SK-N-MC (cell line): ENCODE measurements at regions not wholly inside any gene's neighbourhood (a gene's known extent, or its start where the extent isn't known, plus 50 kb on each side); places are given as distances from the start of the nearest gene placed in this dataset.

Source experiments
- DNase-seq: peaks from one replicate; pipeline ENCODE4 v3.0.0-alpha.2; 2011; ENCODE audit warnings: low read depth, low spot score
- H3K27ac ChIP-seq: fragments of 200-600 bp; sonication (generic); 2 replicates; pipeline ENCODE4 v1.5.1; 2016; ENCODE audit warnings: mixed run types
- H3K36me3 ChIP-seq: fragments of 200-600 bp; sonication (generic); 2 replicates; pipeline ENCODE4 v1.6.1; 2017; ENCODE audit warnings: antibody characterized with exemption, low read length, mixed read lengths; ENCODE audit not compliant: insufficient read depth
- H3K4me3 ChIP-seq: fragments of 200-600 bp; sonication (generic); 2 replicates; pipeline ENCODE4 v1.5.1; 2016
- H3K9ac ChIP-seq: fragments of 200-600 bp; sonication (generic); 2 replicates; pipeline ENCODE4 v1.8.0; 2017; ENCODE audit warnings: mixed run types, mixed read lengths; ENCODE audit not compliant: insufficient read length
- H3K9me3 ChIP-seq: fragments of 200-600 bp; sonication (generic); 2 replicates; pipeline ENCODE4 v1.6.1; 2017; ENCODE audit warnings: low read depth, mild to moderate bottlenecking, antibody characterized with exemption, low read length, moderate library complexity, mixed read lengths
- EZH2 ChIP-seq: fragments of 200-600 bp; sonication (generic); IDR thresholded peaks from one replicate; pipeline ENCODE4 v1.6.1; 2017; ENCODE audit warnings: antibody characterized with exemption
- FOXP2 ChIP-seq: optimal IDR thresholded peaks from 2 replicates; pipeline ENCODE3; 2011; ENCODE audit warnings: mild to moderate bottlenecking, moderate library complexity; ENCODE audit not compliant: insufficient read depth; ENCODE audit errors: extremely low read length, control extremely low read depth
- POLR2AphosphoS5 ChIP-seq: IDR thresholded peaks from 2 replicates; pipeline ENCODE4 v1.6.1; 2012; ENCODE audit warnings: mild to moderate bottlenecking, low read depth, low read length, borderline replicate concordance

GRCh38 chr5:40276426-40277102 is 403.2 kb upstream of the PTGER4 start:
- Histone ChIP-seq H3K4me3 (no peak overlapping the region), H3K9me3 (no peaks in the 10 kb centered on the region), H3K9ac (no peak overlapping the region), H3K36me3 (no peaks in the 10 kb centered on the region), H3K27ac (no peak overlapping the region)
- DNase-seq, result no peak
- TF ChIP-seq POLR2AphosphoS5 (no peak), EZH2 (no peak), FOXP2 (no peak)

GRCh38 chr5:40274568-40274967 is 405.1 kb upstream of the PTGER4 start:
- Histone ChIP-seq H3K4me3 (no peak overlapping the region), H3K9me3 (no peaks in the 10 kb centered on the region), H3K27ac (no peak overlapping the region), H3K36me3 (no peaks in the 10 kb centered on the region), H3K9ac (no peak overlapping the region)
- TF ChIP-seq EZH2, result no peak
- no peak for TF ChIP-seq POLR2AphosphoS5
- no peak for TF ChIP-seq FOXP2
- DNase-seq, result no peak

- H3K27ac ChIP-seq, result no peak overlapping the region
- H3K4me3 ChIP-seq, result no peak overlapping the region
- no peaks in the 10 kb centered on the region for H3K9me3 ChIP-seq
- no peaks in the 10 kb centered on the region for H3K36me3 ChIP-seq
- no peak for TF ChIP-seq POLR2AphosphoS5
- no peak for TF ChIP-seq FOXP2
- no peak for TF ChIP-seq EZH2
- DNase-seq, result no peak
- H3K9ac ChIP-seq, result no peak overlapping the region
Observed at GRCh38 chr5:40273936-40274335, 405.8 kb upstream of the PTGER4 start.

DNA sequence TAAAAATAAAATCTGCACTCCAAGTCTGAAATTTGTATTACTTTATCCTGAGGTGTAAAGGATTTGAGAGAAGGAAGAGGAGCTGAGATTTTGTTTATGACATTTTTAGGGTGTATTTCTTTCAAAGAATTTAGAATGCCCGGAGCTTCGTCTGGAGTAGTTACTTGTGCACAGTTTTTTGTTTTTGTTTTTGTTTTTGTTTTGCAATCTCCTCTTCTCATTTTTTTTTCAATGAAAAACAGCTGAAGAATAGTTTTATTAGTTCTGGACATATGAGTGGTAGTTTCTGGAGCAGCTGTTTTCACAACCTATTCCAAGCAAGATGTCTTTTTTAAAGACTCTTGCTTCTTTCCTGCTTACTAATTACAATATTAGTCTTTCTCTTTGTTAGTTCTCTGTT is 408.2 kb upstream of the PTGER4 start:
- no peak overlapping the region for H3K9ac ChIP-seq
- H3K4me3 ChIP-seq, result no peak overlapping the region
- H3K36me3 ChIP-seq, result no peaks in the 10 kb centered on the region
- H3K9me3 ChIP-seq, result no peaks in the 10 kb centered on the region
- no peak for DNase-seq
- no peak overlapping the region for H3K27ac ChIP-seq
- TF ChIP-seq EZH2, result no peak
- TF ChIP-seq POLR2AphosphoS5, result no peak
- TF ChIP-seq FOXP2, result no peak

DNA sequence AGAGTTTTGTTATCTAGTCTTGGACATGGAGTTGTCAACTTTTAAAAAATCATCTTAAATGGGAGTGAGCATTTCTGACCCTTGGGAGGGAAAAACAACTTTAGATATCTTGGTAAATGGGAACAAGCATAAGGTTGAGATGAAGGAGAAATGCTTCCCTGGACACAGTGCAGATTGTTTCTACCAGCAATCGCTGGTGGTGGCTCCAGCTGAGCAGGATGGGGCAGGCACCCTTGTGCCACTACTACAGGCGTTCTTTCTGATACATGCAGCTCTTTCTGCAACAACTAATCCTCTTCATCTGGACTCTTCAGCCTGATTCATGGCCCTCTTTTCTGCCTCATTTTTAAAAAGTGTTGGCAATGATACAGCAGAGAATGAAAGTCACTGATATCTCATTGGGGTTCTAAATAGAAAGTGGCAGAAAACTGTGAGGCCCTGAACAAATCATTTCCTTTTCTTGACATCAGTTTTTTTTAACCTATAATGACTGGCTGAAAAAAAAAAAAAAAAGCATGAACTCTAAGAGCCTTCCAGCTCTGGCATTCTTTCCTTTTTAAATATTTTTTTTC is 409.4 kb upstream of the PTGER4 start:
- Histone ChIP-seq H3K9me3 (no peaks in the 10 kb centered on the region), H3K4me3 (no peak overlapping the region), H3K9ac (no peak overlapping the region), H3K36me3 (no peaks in the 10 kb centered on the region), H3K27ac (no peak overlapping the region)
- no peak for TF ChIP-seq FOXP2
- no peak for TF ChIP-seq EZH2
- no peak for TF ChIP-seq POLR2AphosphoS5
- DNase-seq, result no peak

DNA sequence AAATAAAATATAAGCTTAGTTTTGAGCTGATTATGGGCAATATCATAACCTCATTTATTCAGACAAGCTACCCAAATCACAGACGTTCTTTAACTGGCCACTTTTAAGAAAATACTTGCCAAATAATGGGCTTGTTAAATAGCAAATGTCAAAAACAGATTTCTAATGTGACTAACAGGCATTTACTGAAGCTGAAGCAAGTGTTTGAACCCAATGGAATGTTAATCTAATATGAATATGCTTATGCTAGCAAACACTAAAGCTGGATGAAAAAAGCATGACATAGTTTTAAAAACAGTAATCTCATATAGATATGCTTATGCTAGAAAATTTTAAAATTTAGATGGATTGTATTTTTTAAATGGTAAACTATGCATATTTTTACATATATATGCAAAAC is 411.6 kb upstream of the PTGER4 start:
- no peak overlapping the region for H3K4me3 ChIP-seq
- H3K36me3 ChIP-seq, result no peaks in the 10 kb centered on the region
- DNase-seq, result no peak
- TF ChIP-seq FOXP2, result no peak
- no peak for TF ChIP-seq POLR2AphosphoS5
- no peak for TF ChIP-seq EZH2
- H3K9me3 ChIP-seq, result no peaks in the 10 kb centered on the region
- peak overlapping the region; percentile 43 for H3K27ac ChIP-seq
- no peak overlapping the region for H3K9ac ChIP-seq

DNA sequence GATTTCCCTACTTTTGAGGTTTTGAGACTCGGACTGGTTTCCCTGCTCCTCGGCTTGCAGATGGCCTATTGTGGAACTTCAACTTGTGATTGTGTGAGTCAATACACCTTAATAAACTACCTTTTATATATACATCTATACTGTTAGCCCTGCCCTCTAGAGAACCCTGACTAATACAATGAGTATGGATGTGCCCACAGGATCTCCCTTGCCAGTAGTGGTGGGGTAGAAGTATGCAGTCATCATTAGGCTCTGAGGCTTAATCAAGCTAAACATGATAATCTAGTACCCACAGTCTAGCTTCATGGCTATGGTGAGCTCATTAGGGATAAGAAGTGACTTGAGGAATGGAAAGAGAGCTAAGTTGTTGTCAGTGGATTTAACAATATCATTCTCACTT is 412.8 kb upstream of the PTGER4 start:
- DNase-seq, result no peak
- H3K27ac ChIP-seq, result no peak overlapping the region
- H3K36me3 ChIP-seq, result no peaks in the 10 kb centered on the region
- TF ChIP-seq FOXP2, result no peak
- TF ChIP-seq POLR2AphosphoS5, result no peak
- TF ChIP-seq EZH2, result no peak
- H3K4me3 ChIP-seq, result no peak overlapping the region
- no peaks in the 10 kb centered on the region for H3K9me3 ChIP-seq
- no peak overlapping the region for H3K9ac ChIP-seq

GRCh38 chr5:40261984-40262383 is 417.7 kb upstream of the PTGER4 start:
- H3K4me3 ChIP-seq, result no peak overlapping the region
- H3K9me3 ChIP-seq, result no peaks in the 10 kb centered on the region
- no peak for DNase-seq
- no peak overlapping the region for H3K27ac ChIP-seq
- no peaks in the 10 kb centered on the region for H3K36me3 ChIP-seq
- no peak overlapping the region for H3K9ac ChIP-seq
- TF ChIP-seq EZH2 (no peak), POLR2AphosphoS5 (no peak), FOXP2 (no peak)

DNA sequence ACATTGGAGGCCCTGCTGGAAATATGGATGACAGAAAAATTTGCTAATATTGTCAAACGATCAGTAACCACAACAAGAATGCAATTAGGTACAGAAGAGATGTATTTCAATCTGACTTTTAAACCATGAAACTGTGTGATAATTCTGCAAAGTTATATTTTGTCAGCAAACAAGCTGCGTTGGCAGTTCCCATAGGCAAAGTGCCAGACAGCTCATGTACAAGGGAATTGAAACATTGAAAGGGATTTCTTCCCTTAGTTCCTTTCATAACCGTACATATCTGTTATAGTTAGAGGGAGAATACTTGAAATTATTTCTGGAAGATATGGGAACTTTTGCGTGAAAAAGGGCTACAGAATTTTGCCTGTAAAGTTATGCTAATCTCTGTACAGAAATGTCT is 419.4 kb upstream of the PTGER4 start:
- TF ChIP-seq FOXP2 (no peak), POLR2AphosphoS5 (no peak), EZH2 (no peak)
- Histone ChIP-seq H3K9ac (no peak overlapping the region), H3K27ac (peak overlapping the region; percentile 43; the same call in 1 of the 2 replicates), H3K4me3 (peak overlapping the region; percentile 25), H3K9me3 (no peaks in the 10 kb centered on the region), H3K36me3 (no peaks in the 10 kb centered on the region)
- DNase-seq, result no peak
